ENCODE measurements at regions not wholly inside any gene's neighbourhood (a gene's known extent, or its start where the extent isn't known, plus 50 kb on each side); places are given as distances from the start of the nearest gene placed in this dataset.

DNA sequence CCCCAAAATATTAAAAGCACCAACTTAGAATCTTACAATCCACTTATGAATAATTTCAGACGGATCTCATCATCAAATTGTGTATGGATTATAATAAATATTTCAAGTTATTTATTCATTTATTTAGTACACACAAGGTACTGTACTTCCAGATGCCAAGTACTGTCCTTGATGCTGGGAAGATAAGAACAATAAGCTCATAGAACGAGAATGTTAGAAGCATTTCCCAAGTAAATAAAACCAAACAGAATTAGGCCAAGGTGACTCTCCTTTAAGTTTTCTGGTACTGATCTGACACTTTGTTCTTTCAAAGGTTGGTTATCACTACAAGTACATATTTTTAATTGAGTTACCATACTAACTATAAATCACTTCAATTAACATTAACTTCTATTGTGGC lies 416.1 kb upstream of the ETAA1 start:
- Histone ChIP-seq H3K9me2 (replicated peaks; ENCODE audit: insufficient read depth, low read length) (no peaks in the 10 kb centered on the region), H3K36me3 (replicated peaks; ENCODE audit: insufficient read depth, low read length) (no peaks in the 10 kb centered on the region), H3K79me2 (ENCODE audit: low read length) (no peaks in the 10 kb centered on the region), H4K20me1 (ENCODE audit: insufficient read depth, low read length) (no peaks in the 10 kb centered on the region), H3F3A (ENCODE audit: insufficient read depth, low read length) (no peaks in the 10 kb centered on the region), H3K9ac (ENCODE audit: low read length) (no peak overlapping the region), H3K27ac (ENCODE audit: low read length) (no peak overlapping the region), H3K27me3 (replicated peaks; ENCODE audit: insufficient read depth, low read length) (no peaks in the 10 kb centered on the region), H3K9me3 (replicated peaks; ENCODE audit: insufficient read depth, low read length) (no peaks in the 10 kb centered on the region), H3K4me3 (ENCODE audit: low read length) (no peak overlapping the region), H3K4me2 (ENCODE audit: low read depth, low read length) (no peak overlapping the region), H3K4me1 (ENCODE audit: low read length) (no peaks in the 10 kb centered on the region), H2AFZ (ENCODE audit: low read length) (no peak overlapping the region)
- no peak for DNase-seq
- TF ChIP-seq, protein P1, sequence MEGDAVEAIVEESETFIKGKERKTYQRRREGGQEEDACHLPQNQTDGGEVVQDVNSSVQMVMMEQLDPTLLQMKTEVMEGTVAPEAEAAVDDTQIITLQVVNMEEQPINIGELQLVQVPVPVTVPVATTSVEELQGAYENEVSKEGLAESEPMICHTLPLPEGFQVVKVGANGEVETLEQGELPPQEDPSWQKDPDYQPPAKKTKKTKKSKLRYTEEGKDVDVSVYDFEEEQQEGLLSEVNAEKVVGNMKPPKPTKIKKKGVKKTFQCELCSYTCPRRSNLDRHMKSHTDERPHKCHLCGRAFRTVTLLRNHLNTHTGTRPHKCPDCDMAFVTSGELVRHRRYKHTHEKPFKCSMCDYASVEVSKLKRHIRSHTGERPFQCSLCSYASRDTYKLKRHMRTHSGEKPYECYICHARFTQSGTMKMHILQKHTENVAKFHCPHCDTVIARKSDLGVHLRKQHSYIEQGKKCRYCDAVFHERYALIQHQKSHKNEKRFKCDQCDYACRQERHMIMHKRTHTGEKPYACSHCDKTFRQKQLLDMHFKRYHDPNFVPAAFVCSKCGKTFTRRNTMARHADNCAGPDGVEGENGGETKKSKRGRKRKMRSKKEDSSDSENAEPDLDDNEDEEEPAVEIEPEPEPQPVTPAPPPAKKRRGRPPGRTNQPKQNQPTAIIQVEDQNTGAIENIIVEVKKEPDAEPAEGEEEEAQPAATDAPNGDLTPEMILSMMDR (IDR thresholded peaks at IDR 0.05; ENCODE audit: low read length), result no peak
- no peak for TF ChIP-seq EZH2phosphoT487 (IDR thresholded peaks at IDR 0.05; ENCODE audit: low read length)

DNA sequence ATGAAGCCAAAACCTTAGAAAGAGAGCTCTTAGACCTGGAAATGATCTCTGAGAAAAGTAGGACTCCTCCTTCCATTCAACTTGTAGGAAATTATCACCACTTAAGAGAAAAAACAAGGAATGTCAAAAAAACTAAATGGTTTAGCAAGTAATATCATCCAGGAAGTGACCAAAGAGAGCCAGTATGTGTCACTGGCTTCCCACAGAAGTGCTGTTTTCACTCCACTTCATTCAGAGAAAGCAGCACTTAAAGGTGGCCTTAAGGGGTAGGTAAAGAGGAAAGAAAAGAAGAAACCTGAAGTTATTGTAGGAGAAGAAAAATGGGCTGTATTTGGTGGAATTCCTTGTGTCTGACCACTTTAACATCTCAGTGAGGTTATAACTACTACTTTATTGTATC lies 414.4 kb upstream of the ETAA1 start:
- no peak for DNase-seq
- TF ChIP-seq, protein P1 (IDR thresholded peaks at IDR 0.05; ENCODE audit: low read length), result no peak
- no peak for TF ChIP-seq EZH2phosphoT487 (IDR thresholded peaks at IDR 0.05; ENCODE audit: low read length)
- TF ChIP-seq EZH2 (optimal IDR thresholded peaks at IDR 0.05; ENCODE audit: low read depth, low read length), result no peak
- Histone ChIP-seq H3K9me3 (replicated peaks; ENCODE audit: insufficient read depth, low read length) (no peaks in the 10 kb centered on the region), H3K27me3 (replicated peaks; ENCODE audit: insufficient read depth, low read length) (no peaks in the 10 kb centered on the region), H3K4me1 (ENCODE audit: low read length) (no peaks in the 10 kb centered on the region), H3K79me2 (ENCODE audit: low read length) (no peaks in the 10 kb centered on the region), H2AFZ (ENCODE audit: low read length) (no peak overlapping the region), H4K20me1 (ENCODE audit: insufficient read depth, low read length) (no peaks in the 10 kb centered on the region), H3K27ac (ENCODE audit: low read length) (no peak overlapping the region), H3F3A (ENCODE audit: insufficient read depth, low read length) (no peaks in the 10 kb centered on the region), H3K36me3 (replicated peaks; ENCODE audit: insufficient read depth, low read length) (no peaks in the 10 kb centered on the region), H3K4me3 (ENCODE audit: low read length) (no peak overlapping the region), H3K9me2 (replicated peaks; ENCODE audit: insufficient read depth, low read length) (no peaks in the 10 kb centered on the region), H3K9ac (ENCODE audit: low read length) (no peak overlapping the region), H3K4me2 (ENCODE audit: low read depth, low read length) (no peak overlapping the region)

DNA sequence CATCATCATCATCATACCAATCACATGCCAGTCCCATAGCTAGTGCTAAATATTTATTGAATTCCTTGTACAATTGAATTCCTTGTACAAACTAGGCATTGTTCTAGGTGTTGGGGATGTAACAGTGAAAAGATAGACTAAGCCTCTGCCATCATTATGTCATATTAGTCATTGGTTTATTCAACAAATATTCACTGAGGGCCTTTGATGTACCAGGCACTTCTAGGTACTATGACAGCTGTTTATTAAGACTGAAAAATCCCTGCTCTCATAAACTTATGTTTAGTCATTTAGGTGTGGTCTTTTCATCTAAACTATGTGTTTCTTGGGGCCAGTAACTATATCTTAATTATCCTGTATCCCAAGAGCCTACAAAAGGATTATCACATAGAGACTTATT lies 412.3 kb upstream of the ETAA1 start:
- Histone ChIP-seq H3K9ac (ENCODE audit: low read length) (no peak overlapping the region), H3K4me2 (ENCODE audit: low read depth, low read length) (no peak overlapping the region), H2AFZ (ENCODE audit: low read length) (no peak overlapping the region), H3K4me3 (ENCODE audit: low read length) (no peak overlapping the region), H3K27me3 (replicated peaks; ENCODE audit: insufficient read depth, low read length) (no peaks in the 10 kb centered on the region), H3K36me3 (replicated peaks; ENCODE audit: insufficient read depth, low read length) (no peaks in the 10 kb centered on the region), H3K9me3 (replicated peaks; ENCODE audit: insufficient read depth, low read length) (no peaks in the 10 kb centered on the region), H3F3A (ENCODE audit: insufficient read depth, low read length) (no peaks in the 10 kb centered on the region), H3K9me2 (replicated peaks; ENCODE audit: insufficient read depth, low read length) (no peaks in the 10 kb centered on the region), H4K20me1 (ENCODE audit: insufficient read depth, low read length) (no peaks in the 10 kb centered on the region), H3K27ac (ENCODE audit: low read length) (no peak overlapping the region), H3K79me2 (ENCODE audit: low read length) (no peaks in the 10 kb centered on the region), H3K4me1 (ENCODE audit: low read length) (no peaks in the 10 kb centered on the region)
- TF ChIP-seq EZH2 (optimal IDR thresholded peaks at IDR 0.05; ENCODE audit: low read depth, low read length) (no peak), EZH2phosphoT487 (IDR thresholded peaks at IDR 0.05; ENCODE audit: low read length) (no peak)
- TF ChIP-seq, protein P1 (IDR thresholded peaks at IDR 0.05; ENCODE audit: low read length), result no peak
- DNase-seq, result no peak

All from MM.1S (cell line).